NCI-H1417 (cell line): ENCODE measurements at regions not wholly inside any gene's neighbourhood (a gene's known extent, or its start where the extent isn't known, plus 50 kb on each side); places are given as distances from the start of the nearest gene placed in this dataset.

ENCODE experiments used
- DNase-seq, 3 experiments: peaks; one replicate each; lab custom pipeline; 2025; lab: John Stamatoyannopoulos, UW

DNA sequence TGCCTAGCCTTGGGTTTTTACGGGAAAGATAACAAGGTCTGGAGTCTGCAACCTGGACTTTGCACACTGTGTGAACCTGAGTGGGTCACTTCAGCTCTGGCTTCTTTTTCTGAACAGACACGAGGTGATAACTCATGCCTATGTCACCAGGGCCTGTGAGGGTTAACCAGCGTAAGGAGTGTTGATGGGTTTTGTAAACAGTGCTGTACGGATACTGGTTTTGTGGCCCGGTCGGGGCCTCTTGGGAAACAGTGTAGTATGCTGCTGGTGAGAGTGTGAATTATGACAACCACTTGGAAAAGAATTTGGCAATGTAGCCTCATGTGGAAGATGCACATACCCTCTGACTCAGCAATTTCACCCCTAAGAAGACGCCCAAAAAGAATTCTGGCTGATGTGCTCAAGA lies 266.8 kb downstream of the MN1 start:
- no peak for DNase-seq

DNA sequence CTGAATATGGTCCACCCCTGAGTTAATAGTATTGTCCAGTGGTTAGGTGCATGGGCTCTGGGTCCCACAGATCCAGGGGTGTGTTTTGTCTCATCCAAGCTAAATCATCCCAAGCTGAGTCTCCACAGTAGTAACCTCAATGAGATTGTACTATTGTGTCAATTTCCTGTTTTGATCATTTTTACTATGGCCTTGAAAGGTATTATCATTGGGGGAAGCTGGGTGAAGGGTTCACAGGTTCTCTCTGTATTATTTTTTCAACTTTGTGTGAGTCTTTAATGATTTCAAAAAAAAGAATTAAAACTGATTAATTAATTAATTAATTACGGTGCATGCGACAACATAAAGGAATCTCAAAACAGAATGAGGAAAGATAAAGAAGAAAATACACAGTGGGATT lies 266.1 kb downstream of the MN1 start:
- DNase-seq: no peak

DNA sequence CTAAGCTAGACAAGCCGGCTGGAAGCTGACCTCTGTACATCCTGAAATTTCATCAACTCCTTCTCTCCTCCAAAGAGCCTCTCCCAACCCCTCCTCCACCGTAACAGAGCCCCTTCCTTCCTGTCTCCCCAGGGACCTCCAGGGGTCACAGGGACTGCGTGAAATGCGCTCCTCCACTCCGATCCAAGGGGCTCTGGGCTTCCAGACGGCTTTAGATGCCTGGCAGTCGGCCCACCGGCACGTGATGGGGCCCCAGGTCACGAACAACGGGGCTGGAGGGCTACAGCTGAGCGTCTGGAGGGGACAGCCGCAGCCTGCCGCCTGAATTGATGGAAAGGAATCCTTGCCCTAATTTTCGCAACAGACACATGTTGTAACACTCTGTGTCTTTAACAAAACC lies 264.1 kb downstream of the MN1 start:
- DNase-seq: no peak

DNA sequence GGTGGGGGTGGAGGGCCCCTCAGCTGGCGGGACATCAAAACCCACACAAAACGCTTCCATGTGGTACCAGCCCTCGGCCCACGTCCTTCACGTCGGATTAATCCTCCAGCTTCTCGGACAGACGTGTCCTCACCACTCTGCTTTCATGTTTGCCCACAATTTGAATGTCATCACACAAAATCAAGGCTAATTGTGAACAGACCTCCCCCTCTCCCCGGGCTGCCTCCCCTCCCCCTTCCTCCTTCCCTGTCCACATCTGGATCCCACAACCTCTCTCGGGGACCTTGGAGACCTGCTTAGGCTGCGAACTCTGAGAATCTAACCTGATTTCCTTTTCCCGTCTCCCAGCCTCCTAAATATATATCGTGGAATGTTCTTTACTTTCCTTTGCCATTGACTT lies 262.9 kb downstream of the MN1 start:
- no peak for DNase-seq

DNA sequence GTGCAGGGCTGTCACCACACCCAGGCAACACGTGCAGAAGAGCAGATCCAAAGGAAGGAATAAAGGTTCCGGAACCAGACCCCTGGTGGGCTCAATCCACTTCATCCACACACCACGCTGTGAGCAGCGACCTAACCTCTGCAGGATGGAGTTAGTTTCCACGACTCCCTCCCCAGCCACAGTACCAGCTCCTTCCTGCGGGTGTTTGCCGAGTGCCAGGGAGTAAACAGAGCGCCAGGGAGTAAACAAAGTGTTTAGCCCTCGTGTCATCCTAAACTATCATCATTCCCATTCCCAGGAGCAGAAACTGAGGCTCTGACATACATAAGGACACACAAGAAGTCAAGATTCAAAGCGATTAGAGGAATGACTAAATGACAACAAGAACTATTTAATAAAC lies 261.3 kb downstream of the MN1 start:
- no peak for DNase-seq

DNA sequence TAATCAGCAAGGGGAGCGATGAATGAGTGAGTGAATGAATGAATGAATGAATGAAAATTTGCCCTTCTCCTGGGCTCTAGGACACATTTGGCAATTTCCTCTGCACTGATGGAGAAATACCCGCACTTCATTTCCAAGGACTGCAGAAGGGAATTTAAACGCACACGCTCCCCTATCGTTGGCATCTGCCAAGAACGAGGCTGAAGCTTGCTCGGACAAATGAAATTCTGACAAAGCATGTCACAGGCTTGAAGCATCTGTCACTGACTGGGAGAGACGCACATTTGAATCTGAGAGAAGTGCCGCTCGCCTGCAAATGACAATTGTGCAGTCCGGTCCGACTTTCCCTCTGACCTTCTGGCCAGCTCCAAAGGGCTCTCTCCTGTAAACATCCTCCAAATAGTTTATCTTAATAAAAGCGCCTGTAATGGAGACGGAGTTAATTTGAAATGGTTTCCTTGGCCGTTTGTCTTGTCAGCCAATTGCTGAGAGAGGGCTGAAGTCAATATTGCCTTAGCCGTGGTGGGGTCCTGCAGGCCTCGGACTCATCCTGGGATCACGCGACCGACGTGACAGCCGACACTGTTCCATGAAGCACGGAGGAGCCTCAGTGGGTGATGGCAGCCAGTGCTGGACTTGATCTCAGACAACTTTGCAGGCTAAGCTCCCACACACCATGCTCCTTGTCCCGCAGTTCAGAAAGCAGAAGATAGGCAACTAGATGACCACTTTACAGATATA lies 260.7 kb downstream of the MN1 start:
- DNase-seq: no peak

DNA sequence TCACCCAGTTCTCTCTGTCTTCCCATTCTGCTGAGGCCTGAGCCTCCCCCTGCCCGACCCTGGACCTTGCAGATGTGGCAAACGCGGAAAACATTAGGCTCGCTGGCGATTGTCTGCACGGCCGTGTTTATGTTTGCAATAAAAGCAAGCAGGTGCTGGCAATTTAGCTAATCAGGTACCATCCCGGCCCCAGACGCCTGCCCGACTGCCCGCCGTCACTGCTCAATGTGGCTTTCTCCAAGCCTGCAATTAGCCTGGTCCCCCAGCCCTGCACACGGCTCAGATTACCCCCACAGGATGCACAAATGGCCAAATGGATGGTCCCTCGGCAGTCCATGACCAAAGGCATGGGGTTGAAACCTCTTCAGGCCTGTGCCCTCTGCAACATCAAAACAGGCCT lies 259.7 kb downstream of the MN1 start:
- peak in 2 of 3 experiments; percentile 20 to 74 for DNase-seq

DNA sequence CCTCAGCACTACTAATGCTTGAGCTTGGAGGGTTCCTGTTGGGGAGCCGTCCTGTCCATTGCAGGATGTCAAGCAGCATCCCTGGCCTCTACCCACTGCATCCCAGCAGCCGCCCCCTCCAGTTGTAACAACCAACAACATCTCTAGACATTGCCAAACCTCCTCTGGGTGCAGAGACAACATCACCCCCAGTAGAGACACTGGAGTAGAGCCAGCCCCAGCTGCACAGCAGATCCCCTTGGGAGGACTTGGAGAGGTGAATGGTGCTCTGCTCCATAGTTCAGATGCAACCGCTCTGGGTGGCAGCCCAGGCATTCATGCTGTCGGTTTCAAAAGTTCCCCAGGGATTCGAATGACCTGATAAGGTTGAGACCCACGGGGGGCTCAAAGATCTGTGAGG lies 259.0 kb downstream of the MN1 start:
- no peak for DNase-seq

DNA sequence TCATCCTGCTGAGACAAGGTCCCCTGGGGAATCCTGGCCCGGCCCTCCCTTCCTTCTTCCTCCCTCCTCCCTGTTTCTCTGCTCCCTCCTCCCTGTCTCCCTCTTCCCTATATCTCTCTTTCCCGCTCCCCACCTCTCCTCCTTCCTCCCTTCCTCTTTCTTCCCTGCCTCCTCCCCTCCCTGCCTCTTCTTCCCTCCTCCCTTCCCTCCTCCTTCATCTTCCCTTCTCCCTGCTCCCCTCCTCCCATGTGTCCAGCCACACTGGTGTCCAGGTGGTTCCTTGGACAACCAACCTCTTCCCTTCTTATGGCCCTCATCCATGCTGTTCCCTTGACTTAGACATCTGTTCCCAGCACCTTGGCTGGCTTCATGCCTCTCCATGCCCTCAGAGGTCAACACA lies 258.1 kb downstream of the MN1 start:
- no peak for DNase-seq

DNA sequence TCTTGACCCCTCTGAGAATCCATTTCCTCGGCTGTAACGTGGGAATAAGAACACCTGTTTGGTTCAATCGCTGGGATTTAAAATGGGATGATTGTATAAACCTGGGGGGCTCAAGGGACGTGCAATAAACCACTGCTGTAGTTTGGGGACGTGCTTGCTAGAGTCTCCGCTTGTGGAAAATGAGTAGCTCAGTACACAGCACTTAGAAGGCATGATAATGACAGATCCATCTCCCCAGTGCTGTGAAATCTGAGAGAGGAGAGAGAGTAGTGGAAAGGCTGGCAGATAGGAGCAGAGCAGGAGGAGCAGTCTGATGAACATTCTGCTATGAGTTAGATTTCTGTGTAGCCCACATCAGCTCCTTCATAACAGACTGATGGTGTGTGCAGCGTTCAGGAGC lies 256.5 kb downstream of the MN1 start:
- DNase-seq: peak in 1 of 3 experiments; percentile 2

DNA sequence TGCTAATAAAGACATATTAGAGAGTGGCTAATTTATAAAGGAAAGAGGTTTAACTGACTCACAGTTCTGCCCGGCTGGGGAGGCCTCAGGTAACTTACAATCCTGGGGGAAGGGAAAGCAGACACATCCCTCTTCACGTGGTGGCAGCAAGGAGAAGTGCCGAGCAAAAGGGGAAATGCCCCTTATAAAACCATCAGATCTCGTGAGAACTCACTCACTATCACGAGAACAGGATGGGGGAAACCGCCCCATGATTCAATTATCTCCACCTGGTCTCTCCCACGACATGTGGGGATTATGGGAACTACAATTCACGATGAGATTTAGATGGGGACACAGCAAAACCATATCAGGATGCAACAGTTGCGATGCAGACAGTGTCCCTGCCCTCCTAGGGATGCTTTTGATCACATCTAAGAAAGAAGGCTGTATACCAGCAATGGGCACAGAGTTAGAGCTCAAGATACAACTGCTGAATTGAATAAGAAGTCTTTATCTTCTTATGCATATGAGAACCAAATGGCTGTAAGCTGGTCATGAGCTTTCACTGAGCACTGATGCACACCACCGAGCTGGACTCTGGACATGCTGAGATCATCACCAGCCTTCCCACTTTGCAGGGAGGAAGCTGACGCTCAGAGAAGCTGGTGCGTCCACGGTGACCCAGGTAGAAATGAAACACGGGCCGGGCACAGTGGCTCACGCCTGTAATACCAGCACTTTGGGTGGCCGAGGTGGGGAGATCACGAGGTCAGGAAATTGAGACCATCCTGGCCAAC lies 255.2 kb downstream of the MN1 start:
- no peak for DNase-seq

DNA sequence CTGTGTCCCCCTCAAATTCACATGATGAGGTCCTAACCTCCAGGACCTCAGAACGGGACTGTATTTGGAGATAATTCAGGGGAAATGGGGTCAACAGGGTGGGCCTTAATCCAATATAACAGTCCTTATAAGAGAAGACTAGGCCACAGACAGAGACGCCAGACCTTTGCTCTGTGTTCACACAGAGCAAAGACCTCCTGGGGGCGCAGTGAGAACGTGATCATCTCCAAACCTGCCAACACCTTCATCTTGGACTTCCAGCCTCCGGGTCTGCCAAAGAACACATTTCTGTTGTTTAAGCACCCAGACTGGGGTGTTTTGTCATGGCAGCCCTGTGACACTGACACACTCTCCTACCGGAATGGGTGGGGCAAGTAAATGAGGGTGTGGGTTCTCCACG lies 250.2 kb downstream of the MN1 start:
- no peak for DNase-seq

DNA sequence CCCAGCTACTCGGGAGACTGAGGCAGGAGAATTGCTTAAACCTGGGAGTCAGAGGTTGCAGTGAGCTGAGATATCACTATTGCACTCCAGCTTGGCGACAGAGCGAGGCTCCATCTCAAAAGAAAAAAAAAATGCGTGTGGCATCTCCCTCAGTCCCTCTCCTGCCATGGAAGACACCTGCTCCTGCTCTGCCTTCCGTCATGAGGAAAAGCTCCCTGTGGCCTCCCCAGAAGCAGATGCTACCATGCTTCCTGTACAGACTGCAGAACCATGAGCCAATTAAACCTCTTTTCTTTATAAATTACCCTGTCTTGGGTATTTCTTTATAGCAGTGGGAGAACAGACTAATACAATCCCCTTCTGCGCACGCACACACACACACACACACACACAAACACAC lies 249.4 kb downstream of the MN1 start:
- DNase-seq: no peak

DNA sequence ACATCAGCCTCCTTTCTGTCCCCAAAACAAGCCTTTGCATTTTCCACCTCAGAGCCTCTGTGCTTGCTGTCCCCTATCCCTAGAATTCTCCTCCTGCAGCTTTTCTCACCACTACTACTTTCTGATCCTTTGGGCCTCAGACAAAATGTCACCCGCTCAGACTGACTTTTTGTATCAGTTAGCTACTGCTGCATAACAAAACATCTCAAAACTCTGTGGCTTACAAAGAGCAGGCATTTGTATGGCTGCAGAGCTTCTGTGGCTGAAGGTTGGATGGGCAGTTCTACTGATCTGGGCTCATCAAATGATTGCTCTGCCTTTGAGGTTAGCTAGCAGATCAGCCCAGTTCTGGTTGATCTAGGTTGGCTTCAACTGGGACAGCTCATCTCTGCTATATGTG lies 248.7 kb downstream of the MN1 start:
- no peak for DNase-seq

DNA sequence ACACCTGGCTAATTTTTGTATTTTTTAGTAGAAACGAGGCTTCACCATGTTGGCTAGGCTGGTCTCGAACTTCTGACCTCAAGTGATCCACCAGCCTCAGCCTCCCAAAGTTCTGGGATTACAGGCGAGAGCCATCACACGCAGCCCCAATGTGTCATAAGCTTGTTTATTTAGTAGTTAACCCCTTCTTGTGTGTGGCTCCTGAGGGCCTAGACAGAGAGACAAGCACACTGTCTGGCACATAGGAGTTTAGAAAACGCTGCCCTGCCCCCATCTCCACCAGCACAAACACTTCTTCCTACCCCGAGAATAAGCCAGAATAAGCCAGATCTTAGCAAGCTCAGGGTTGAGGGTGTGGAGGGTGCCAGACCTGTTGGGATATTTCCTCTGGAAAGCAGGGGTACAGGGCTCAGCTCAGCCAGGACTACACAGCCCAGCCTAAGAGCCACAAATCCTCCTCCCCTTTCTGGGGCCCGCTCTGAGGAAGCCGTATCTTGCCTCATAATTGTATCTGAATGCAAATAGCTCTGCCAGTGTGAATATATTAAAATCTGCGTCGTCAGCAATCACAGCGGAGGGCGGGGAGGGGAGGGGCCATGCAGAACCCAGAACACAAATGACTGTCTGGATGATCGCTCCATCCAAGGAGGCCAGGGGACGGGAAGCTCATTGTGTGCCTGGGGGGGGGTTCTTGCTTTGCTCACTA lies 247.3 kb downstream of the MN1 start:
- DNase-seq: peak in 1 of 3 experiments; percentile 10

DNA sequence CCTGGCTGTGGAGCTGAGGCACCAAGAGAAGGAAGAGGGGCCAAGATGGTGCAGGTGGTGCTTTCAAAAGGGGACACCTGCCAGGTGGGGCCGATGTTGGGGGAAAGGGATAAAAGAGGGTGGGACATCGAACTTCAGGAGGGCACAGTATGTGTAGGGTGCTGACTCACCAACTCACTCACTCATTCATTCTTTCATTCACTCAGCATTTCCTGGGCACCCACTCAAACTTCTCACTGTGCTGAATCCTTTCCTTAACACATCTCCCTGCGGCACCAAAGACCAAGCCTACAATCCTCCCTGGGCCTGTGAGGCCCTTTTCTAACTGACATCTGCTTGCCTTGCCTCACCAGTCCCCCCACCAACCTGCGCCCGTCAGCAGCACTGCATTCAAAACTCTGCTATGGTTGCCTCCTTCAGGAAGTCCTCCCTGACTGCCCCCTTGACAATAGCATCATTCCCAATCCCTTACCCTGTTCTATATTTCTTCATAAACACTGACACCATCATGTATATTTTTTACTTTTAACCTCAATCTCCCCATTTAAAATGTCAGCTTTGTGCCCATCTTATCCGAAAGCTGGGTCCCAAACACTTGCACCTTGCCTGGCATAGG lies 246.6 kb downstream of the MN1 start:
- DNase-seq: no peak

DNA sequence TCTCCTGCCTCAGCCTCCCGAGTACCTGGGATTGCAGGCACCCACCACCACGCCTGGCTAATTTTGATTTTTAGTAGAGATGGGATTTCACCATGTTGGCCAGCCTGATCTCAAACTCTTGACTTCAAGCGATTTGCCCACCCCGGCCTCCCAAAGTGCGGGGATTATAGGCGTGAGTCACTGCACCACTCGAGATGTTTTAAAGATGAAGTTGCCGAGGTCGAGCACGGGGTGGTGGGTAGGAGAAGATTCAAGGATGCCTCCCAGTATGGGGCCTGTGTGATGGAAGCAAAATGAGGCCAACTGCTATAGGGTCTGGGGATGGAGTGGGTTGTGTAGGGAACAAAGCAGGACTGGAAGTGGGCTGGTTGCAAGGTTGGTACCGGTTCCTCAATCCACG lies 245.2 kb downstream of the MN1 start:
- no peak for DNase-seq

DNA sequence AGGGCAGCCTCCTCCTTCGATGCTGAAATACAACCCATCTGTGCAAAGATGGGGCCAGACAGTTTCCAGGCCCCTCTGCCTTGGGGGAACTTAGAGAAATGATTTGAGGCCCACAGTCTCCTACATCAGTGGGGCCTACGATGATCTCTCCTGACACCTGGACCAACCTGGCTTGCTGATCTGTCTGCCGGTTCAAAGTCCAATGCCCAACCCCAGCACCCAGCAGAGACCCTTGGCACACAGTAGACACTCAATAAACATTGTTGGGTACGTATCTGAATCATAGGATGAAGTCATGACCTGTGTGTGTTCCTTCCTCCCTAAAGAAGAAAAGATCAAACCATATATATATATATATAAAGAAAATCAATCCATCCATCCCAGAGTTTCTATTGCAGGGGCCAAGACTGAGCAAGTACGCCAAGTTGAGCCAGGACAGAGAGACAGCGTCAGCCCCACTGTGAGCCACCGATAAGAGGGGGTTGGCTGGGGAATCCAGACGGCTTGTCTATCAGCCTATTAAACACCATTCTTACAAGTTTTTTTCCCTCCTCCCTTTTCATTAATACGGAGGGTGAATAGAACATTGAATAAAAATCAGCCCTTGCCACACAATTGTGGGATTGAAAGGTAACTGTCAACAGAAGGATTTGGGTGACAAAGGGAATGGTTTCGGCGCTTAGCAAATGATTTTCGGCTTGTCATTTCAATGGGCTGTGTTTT lies 244.1 kb downstream of the MN1 start:
- no peak for DNase-seq

DNA sequence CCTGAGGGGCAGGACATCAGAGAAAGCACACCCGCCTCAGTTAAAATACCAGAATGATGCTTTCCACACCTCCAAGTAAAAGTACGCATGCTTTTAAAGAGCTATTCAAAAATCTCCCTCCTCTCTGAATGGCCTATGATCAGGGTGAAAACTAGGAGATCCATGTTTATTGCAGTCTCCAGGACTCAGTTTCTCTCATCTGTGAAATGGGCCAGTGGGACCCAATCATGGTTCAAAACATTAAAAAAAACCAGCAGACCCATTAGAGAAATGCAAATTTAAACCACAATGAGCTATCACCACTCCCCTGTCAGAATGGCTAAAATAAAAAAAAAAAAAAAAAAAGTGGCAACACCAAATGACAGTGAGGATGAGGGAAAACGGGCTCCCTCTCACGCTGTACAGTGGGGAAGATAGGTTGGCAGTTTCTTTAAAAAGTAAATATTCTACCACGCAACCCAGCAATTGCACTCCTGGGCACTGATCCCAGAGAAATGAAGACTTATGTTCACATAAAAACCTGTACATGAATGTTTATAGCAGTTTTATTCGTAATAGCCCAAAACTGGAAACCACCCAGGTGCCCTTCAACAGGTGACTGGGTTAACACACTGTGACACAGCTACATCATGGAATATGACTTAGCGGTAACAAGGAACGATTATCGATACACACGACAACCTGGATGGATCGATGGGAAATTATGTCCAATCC lies 242.7 kb downstream of the MN1 start:
- DNase-seq: no peak

DNA sequence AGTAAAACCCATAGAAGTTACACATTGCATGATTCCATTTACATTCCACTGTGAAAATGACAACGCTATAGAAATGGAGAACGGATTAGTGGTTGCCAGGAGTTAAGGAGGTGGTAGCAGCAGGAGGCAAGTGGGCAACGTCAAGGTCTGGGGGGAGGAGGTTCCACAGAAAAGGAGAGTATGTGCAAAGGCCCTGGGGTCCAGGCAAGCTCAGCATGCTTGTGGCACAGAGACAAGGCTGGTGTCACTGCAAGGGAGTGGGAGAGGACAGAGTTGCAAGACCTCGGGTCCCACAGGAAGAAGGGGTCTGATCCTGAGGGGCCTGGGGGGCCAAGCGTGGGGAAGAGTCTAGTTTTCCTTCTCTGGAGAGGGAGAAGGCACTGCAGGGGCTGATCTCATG lies 240.8 kb downstream of the MN1 start:
- no peak for DNase-seq

DNA sequence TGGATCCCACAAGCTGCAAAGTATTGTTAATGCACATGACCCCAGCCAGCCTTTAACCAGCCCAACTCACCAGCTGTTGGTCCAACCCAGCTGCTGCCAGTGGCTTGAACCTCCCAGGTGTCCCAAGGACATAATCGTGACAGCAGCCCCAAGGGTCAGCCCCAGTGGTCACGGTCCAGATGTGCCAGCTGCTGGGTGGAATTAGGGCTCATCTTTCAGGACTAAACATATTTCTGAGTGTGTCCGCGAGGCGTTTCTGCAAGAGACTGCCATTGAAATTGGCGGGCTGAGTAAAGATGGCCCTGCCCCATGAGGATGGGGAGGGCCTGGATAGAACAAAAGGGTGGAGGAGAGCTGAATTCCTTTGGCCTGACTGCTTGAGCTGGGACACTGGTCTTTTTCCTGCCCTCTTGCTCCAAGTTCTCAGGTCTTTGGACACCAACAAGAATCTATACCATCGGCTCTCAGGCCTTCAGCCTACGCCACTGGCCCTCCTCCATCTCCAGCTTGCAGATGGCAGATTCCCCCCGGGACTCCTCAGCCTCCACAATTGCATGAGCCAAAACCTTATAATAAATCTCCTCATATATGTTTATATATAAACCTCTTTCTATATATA lies 240.2 kb downstream of the MN1 start:
- DNase-seq: no peak
